GM18511 (cell line): ENCODE measurements at regions not wholly inside any gene's neighbourhood (a gene's known extent, or its start where the extent isn't known, plus 50 kb on each side); places are given as distances from the start of the nearest gene placed in this dataset.

Source experiments
- ATAC-seq: cut with Tn5 transposase; IDR thresholded peaks from one replicate; pipeline ENCODE4 v1.9.1; 2021; ENCODE audit warnings: mild to moderate bottlenecking, moderate library complexity; ENCODE audit not compliant: unreplicated experiment

DNA sequence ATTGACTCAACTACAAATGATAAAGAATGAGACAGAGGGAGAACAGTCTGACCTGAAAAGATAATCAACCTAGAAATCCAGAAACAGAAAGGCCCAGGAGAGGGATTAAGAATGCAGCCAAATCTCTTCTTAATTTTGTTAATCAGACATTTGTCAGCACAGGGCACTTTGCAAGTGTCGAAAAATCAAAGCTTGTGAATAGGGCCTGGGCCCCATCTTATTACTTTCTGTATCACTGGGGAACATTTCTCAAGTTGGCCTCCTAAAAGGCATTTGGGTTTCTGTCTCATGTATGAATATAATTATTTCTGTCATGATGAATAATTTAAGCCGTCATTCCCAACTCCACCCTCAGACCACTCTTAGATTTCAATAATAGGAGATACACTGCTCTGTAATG, 308.4 kb upstream of the PRKCQ start:
- no peak for ATAC-seq

DNA sequence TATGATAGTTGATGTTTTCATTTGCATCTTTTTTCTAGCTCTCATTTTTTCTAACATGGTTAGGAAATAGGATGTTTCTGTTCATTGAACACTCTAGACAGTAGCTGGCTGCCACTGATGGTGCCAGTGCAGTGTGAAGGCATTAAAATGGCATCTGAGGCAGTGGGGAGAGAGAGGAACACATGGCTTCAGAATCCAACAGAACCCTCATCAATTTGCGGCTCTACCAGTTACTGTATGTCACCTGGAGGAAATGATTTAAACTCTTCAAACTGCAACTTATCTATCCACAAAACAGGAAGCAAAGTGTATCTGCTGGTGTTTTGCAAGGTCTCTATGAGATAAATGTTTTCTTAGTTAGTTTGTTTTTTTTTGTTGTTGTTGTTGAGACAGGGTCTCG, 305.2 kb upstream of the PRKCQ start:
- no peak for ATAC-seq

DNA sequence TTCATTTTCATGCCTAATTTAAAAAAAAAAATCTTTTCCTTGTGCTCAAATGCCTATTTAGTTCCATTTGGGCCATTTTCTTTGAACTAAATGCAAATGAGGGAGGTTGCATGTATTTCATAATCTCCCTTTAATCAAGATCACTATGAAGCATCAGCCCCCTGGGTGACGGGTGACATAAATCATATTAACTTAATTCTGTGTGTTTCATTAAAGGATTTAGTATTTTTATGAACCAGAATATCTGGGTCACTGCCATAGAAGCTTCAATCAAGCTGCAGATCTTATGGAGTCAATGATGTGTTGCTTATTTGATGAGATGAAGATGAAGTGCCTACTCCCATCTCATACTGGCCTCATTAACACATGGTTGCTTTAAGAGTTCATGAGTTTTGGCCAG, 301.9 kb upstream of the PRKCQ start:
- ATAC-seq: no peak

DNA sequence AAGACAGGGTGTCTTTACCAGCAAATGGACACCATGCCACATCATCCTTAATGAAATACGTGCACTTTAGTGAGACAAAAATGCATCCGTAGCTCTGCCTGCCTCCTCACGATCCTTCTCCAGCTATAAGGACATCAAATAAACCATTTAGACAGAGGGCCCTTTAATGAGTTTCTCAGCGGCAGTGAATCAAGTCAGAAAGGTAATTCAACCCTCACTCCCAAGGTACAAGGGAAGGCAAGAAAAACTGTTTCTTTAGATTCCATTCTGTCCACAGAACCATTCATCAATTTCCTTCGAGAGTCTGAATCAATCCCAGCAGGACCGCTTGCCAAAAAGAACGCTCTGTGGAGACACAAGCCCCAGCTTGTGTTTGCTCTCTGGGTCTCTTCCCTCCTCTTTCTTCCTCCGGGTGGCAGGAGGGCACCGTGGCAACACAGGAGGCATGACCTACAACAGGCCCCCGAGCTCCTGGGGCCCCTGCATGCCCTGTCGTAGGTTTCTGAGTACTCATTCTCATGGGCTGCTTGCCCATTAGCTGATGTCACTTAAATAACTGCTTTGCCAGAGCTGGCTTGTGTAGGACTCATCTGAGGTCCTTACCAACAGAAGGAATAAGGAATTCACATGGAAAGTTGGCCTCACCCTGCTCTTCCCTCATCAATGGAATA, 297.8 kb upstream of the PRKCQ start:
- no peak for ATAC-seq

DNA sequence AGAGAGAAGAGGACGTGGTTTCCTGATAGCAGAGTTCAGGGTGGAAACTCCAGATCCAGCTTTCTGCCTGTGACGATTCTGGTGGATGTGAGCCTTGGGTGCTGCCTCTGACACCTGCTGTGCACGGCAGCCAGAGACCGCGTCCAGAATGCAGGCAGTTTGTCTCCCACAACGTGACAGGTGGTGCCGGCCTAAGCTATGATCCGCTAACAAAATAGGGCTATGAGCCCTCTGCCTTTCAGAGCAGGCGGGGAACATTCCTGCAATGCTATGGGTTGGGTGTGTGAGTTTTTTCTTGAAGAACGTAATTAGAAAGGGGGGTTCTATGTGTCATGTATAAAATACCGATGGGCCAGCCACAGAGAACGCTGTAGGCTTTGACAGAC, 297.3 kb upstream of the PRKCQ start:
- ATAC-seq: no peak

DNA sequence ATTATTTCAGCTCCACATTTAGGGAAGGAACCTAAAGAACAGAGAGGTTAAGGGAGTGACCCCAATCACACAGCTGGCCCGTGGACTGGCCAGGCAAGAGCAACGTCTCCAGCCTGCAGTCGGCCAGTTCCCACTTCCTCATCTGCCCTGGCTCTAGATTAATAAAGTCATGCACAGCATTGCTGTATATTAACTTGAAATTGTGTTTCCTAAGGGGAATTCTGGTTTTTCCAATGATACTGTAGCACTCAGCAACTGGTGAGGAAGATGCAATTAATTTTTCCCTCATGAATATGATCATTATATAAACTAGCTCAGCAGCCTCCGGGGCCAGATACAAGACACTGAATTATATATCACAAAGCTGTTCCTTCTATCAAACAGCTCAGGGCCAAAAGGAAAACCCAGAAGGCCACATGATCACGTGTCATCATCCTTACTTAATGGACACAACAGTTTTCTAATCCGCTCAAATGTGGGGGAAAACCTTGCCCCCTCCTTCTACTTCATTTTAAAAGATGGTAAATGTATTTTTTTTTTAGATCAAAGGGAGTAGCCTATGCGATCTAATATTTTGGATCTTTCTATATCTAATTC, 295.3 kb upstream of the PRKCQ start:
- no peak for ATAC-seq

DNA sequence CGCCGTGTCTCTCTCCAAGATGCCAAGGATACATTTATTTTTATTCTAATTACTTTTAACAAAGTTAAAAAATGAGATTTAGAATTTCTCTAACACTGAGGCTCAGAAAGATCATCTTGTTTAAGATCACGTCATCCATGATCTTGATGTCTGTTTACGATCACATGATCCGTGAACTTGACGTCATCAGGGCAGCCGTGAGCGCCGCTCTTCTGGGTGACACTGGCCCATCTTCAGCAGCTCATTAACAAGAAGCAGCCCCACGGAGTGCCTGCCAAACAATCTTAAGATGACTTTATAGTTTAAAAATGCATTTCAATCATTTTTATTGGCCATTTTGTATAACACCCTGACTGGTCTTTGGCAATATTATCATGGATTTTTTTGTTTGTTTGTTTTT, 291.1 kb upstream of the PRKCQ start:
- no peak for ATAC-seq

DNA sequence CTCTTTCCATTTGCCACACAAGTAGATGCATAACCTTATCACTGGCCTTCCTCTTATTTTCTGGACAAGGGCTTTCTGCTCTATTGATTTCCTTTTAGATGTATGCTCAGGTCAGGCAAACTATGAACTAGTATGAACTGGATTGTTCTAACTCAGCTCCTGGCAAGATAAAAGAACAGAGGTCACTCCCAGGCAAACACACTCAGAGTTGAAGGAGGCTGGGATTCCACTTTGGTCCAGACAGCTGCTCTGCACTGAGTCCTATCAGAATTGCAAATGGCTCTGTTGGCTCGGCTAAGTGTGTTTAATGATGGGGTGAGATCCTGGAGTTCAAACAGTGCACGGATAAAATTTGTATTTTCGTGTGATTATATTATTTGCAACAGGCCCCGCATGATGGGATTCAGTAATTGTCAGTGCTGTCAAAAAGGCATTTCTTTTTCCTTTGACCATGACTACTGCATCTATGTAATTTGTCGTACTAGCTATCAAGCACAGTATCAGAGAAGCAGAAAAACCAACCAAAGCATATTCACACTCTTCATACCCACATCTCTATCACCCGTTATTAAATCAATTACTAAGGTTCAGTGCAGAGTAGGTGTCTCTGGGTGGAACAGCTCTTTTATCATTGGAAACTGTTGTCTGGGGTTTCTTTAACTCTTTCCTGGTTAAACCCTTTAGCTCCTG, 288.1 kb upstream of the PRKCQ start:
- no peak for ATAC-seq

DNA sequence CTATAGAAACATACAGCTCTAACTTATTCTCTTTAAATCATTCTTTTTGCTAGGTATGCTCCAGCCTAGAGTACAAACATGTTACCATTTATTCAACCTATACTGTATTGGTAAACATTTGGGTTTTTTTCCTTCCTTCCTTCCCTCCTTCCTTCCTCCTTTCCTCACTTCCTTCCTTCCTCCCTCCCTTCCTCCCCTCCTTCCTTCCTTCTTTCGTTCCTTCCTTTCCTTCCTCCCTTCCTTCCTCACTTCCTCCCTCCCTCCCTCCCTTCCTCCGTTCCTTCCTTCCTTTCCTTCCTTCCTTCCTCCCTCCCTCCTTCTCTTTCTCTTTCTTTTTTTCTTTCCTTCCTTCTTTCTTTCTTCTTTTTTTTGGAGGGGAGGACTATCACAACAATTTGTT, 286.7 kb upstream of the PRKCQ start:
- no peak for ATAC-seq

DNA sequence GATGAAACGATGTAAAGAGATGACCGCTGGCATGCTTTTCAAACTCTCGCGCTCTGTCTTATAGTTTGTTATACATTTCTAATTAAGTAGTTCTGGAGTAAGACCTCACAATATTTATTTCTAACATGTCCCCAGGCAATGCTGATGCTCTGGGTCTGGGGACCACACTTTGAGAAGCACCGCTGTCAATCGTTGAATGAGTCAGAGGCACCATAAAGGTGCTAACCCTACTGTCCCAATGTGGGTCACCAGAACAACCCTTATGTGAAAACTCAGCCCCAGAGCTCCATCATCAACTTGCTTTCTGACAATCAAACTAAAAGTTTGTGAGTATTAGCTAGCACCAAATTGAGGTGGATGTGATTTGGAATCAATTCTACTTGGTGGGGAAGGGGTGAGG, 284.1 kb upstream of the PRKCQ start:
- no peak for ATAC-seq

DNA sequence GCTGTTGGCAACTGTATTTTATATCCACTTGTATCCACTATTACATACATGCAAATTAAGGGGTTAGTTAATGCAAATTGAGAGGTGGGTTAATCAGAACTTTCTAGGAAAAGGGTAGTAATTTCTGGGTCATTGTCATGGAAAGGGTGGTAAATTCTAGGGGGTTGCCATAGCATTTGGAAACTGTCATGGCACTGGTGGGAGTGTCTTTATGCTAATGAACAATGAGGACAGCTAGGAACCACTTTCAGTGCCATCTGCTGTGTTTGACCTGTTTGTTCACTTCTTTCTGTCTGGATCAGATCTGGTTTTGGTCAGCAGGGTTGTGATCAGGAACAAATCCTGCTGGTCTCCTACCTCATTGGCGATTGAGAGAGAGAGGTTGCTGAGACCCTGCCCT, 283.3 kb upstream of the PRKCQ start:
- no peak for ATAC-seq

DNA sequence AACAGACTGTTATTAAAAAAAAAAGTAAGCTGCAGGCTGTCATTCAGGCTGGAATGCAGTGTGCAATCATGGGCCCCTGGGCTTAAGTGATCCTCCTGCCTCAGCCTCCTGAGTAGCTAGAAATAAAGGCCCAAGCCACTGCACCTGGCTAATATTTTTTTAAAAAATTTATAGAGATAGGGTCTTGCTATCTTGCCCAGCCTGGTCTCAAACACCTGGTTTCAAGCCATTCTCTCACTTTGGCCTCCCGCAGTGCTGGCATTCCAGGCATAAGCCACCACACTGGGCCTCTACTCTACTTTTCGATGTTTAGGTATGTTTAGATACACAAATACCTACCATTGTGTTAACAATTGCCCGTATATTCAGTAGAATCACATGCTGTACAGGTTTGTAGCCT, 270.4 kb upstream of the PRKCQ start:
- ATAC-seq: no peak

DNA sequence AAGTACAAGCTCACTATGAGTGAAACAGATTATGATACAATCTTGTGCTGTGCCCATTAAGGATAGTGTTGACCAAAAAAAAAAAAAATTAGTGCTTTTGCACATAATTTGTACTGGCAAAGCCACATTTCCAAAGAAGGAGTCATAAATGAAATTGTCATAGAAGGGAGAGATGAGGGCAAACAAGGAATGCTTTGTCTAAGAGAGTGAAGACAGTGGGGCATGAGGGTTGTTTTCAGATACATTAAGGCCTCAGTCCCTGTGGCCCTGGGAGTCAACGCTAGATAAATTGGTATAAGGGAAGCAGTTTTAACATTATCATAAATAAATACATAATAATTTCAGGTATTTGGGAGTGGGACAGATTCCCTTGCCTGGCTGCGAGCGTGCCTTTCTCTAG, 267.5 kb upstream of the PRKCQ start:
- no peak for ATAC-seq

DNA sequence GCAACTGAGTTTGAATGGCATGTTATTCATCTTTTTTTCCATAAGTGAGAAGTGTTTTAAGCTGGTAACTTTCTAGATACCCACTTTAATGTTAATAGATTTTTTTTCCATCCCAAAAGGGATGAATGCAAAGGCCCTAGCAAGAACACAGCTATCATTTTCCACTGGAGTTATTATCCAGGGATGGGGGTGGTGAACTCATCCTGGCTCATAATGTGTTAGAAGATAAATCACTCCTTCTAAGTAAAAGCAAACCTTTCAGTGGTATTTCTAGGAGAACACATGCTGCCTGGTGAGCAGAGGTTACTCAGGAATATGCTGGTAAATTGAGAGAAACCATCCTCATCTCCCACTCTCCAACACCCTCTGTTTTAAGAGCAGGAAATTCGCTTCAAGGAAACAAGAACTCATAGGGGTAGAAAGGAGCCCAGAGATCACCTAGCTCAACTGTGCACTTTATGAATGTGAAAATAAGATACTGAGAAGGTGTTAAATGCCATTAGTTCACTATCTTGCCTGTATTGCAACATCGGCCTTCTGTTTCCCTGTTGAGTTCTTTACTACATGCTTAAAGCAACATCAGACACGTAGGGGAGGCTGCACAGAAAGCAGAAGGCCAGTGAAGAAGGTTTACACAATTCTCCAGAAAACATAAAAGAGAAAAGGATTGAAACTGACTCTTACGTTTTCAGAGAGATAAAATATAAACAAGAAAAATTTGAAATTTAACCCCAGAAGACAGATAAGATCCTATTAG, 264.0 kb upstream of the PRKCQ start:
- ATAC-seq: no peak

DNA sequence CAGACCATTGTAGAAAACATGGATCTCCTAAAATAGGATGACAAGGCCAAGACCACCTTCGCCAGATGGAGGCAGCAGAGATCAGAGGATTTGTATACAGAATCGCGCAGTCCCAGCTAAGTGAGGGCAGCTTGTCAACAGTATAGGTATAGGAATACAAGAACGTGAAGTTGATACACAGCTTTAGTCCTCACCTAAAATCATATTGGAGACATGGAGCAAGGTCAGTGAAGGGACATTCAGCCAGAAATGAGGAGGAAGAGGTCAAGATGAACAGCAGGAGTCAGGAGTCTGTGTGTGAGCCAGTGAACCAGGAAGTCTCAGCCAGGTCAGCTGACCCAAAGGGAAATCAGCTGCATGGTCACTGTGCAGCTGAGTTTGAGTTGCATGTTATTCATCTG, 263.4 kb upstream of the PRKCQ start:
- ATAC-seq: peak; percentile 61

DNA sequence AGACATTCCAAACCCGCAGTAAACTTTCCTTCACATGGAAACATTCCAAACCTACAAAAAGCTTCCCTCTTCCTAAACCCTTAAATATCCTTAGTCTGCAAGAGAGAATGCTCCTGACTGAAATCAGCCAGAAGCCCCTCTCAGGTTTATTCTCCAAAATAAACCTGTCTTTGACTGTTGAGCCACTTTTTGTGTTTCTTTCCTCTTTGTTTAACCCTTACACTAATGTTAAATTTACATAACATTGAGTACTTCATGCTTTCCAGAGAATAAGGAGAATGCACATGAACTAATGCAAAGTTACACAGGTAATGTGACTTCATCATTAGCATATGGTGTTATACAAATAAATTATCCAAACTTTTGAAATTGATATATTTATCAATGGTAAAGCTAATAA, 262.6 kb upstream of the PRKCQ start:
- ATAC-seq: no peak

DNA sequence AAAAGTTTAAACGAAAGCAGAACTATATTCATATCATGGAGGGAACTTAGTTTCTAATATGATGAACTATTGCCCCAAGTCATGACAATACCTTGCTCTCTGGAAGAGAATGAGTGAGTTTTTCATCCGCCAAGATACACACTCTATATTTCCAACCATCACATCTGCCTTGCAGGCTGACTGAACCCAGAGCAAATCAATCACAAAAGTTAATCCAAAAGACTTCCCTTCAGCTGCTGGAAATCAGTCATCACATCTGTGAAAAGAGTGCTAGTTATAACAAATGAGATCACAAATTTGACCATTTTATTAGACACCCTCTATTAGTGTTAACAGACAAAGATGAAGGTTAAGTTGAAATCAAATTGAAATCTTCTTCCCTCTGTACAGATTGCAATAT, 261.7 kb upstream of the PRKCQ start:
- ATAC-seq: no peak

DNA sequence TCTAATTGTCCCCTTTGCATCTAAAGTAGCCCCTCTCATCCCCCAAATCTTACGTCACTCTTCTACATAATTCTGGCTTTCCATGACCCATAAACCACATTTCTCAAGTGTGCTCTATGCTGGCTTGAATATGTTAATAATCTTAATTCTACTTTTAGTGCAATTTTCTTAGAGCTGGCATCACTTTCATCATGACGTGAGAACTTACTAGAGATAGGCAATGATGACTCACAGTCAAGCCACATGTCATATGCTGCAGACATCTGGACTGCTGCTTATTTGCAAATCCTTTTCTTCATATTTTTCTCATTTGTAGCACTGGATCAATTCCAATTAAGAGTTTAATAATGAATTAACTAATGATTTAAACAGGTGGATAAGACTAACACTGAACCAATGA, 260.7 kb upstream of the PRKCQ start:
- no peak for ATAC-seq

DNA sequence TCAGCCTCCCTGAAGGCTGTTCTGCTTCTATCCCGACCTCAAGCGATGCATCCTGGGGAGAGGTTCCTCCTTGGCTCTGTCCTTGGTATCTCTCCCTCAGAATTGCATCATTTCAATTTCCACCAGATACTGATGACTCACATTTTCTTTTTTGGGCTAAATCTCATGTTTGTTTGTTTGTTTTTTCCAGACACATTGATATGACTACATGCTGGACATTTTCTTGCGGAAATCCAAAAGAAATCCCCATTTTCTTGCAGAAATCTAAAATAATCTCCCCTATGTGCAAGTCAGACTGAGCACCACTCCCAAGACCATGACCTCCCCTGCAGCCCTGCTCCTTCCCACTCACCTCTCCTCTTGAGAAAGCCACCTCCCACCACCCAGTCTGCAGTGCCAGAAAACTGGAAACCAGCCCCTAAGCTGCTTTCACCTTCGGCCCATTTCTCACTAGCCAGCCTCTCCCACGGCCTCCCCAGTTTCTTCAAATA, 260.2 kb upstream of the PRKCQ start:
- ATAC-seq: no peak

DNA sequence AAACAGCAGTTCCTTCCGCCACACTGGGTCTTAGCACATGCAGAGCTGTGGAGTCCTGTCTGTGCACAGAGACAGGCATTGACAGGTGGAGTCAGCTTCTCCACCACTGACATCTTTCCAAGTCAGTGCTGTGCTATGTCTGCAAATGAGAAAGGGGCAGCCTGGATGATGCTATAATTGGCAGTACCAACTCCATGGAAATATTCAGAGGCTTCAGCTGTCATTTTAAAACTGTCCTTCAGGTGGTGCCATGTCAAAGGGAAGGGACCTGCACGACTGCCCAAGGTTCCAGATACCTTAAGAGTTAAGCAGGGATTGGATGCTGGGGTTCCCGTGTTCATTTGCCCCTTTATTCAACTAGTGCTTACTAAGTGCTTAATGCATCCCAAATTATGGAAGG, 258.0 kb upstream of the PRKCQ start:
- ATAC-seq: no peak

DNA sequence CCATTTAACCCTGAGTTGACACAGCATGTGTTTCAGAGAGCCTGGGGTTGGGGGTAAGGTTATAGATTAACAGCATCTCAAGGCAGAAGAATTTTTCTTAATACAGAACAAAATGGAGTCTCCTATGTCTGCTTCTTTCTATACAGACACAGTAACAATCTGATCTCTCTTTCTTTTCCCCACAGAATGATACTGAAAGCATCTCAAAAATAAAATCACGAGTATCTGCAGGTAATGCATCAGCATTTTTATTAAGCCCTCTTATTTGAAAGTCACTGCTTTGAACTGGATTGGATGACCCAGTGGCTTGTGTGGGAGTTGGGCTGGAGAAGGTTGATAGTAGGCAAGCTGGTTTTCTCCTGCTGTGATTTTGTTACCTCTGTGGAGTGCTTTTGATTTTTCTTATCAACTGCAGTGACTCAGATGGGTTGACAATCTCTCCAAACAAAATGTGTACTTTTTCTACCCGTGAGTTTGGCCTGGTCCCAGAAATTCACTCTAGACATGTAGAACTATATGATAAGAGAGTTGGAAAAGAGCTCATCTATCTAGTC, 253.5 kb upstream of the PRKCQ start:
- ATAC-seq: no peak
